HEK293T (cell line): ENCODE measurements at regions not wholly inside any gene's neighbourhood (a gene's known extent, or its start where the extent isn't known, plus 50 kb on each side); places are given as distances from the start of the nearest gene placed in this dataset.

Experiments
- CTCF ChIA-PET: fragments of 350-600 bp; formaldehyde crosslinking; extraction: SDS; loops from one replicate; lab custom pipeline; 2021; ENCODE audit warnings: antibody characterized with exemption, inconsistent platforms; lab: Yijun Ruan, JAX
- POLR2A ChIA-PET: fragments of 350-600 bp; formaldehyde crosslinking; extraction: SDS; loops from one replicate; lab custom pipeline; 2020; ENCODE audit warnings: antibody characterized with exemption, inconsistent platforms; lab: Yijun Ruan, JAX
- DNase-seq: peaks from one replicate; pipeline ENCODE4 v3.0.0; 2012; ENCODE audit warnings: mixed read lengths; ENCODE audit errors: extremely low spot score
- ARNT ChIP-seq: fragments of 450-650 bp; IDR thresholded peaks from 2 replicates; pipeline ENCODE4 v1.6.1; 2017; ENCODE audit warnings: mild to moderate bottlenecking
- BHLHE40 ChIP-seq: fragments of 450-650 bp; IDR thresholded peaks from 2 replicates; pipeline ENCODE4 v1.6.1; 2016; ENCODE audit warnings: mild to moderate bottlenecking, moderate library complexity, borderline replicate concordance
- CTBP1 ChIP-seq: fragments of 450-650 bp; IDR thresholded peaks from 2 replicates; pipeline ENCODE4 v1.6.1; 2016; ENCODE audit warnings: borderline replicate concordance
- ELF4 ChIP-seq: fragments of 450-650 bp; IDR thresholded peaks from 2 replicates; pipeline ENCODE4 v1.6.1; 2017; ENCODE audit warnings: antibody characterized with exemption
- FOXA1 ChIP-seq: fragments of 450-650 bp; IDR thresholded peaks from 2 replicates; pipeline ENCODE4 v1.6.1; 2016; ENCODE audit warnings: mild to moderate bottlenecking
- FOXK2 ChIP-seq: fragments of 450-650 bp; IDR thresholded peaks from 2 replicates; pipeline ENCODE4 v1.6.1; 2016; ENCODE audit warnings: mild to moderate bottlenecking
- FOXM1 ChIP-seq: fragments of 450-650 bp; IDR thresholded peaks from 2 replicates; pipeline ENCODE4 v1.6.1; 2017; ENCODE audit warnings: mild to moderate bottlenecking, borderline replicate concordance
- HDGF ChIP-seq: fragments of 450-650 bp; IDR thresholded peaks from 2 replicates; pipeline ENCODE4 v1.6.1; 2017; ENCODE audit warnings: antibody characterized with exemption, borderline replicate concordance
- L3MBTL2 ChIP-seq: fragments of 450-650 bp; conservative IDR thresholded peaks from 2 replicates; pipeline ENCODE4 v1.6.1; 2016; ENCODE audit warnings: mild to moderate bottlenecking
- LEF1 ChIP-seq: fragments of 450-650 bp; IDR thresholded peaks from 2 replicates; pipeline ENCODE4 v1.6.1; 2017; ENCODE audit warnings: mild to moderate bottlenecking, borderline replicate concordance
- NFRKB ChIP-seq: fragments of 450-650 bp; IDR thresholded peaks from 2 replicates; pipeline ENCODE4 v1.6.1; 2016; ENCODE audit warnings: mild to moderate bottlenecking, moderate library complexity
- SP1 ChIP-seq: fragments of 450-650 bp; IDR thresholded peaks from 2 replicates; pipeline ENCODE4 v1.6.1; 2017
- SUZ12 ChIP-seq: fragments of 450-650 bp; IDR thresholded peaks from 2 replicates; pipeline ENCODE4 v1.6.1; 2016; ENCODE audit warnings: mild to moderate bottlenecking
- TARDBP ChIP-seq: fragments of 450-650 bp; IDR thresholded peaks from 2 replicates; pipeline ENCODE4 v1.6.1; 2016
- ZNF384 ChIP-seq: fragments of 450-650 bp; IDR thresholded peaks from 2 replicates; pipeline ENCODE4 v1.6.1; 2016
- TF ChIP-seq, protein P1 (sequence below): fragments of 450-650 bp; IDR thresholded peaks from 2 replicates; pipeline ENCODE4 v1.6.1; 2016

DNA sequence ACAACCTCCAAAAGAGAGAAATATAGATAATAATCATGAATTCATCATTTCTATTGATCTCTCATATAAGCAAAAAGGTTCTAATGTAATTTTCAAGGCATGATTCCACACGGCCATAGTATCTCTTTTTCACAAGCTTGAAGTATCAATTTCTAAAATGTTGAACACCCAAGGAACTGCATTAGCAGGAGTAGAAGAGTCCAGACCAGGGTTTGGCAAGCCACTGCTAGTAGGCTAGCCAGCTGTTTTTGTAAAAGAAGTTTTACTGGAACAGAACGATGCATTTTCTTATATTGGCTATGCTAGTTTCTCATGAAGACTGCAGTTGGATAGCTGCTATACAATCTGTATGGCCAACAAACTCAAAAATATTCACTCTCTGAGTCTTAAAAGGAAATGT is 481.5 kb upstream of the MIR17HG start:
- DNase-seq: no peak
- TF ChIP-seq HDGF (no peak), ELF4 (no peak), FOXM1 (no peak), SUZ12 (no peak), LEF1 (no peak), L3MBTL2 (no peak), FOXK2 (no peak), FOXA1 (no peak), ARNT (no peak), NFRKB (no peak), SP1 (no peak), TARDBP (no peak), ZNF384 (no peak), CTBP1 (no peak)
- TF ChIP-seq, protein P1, sequence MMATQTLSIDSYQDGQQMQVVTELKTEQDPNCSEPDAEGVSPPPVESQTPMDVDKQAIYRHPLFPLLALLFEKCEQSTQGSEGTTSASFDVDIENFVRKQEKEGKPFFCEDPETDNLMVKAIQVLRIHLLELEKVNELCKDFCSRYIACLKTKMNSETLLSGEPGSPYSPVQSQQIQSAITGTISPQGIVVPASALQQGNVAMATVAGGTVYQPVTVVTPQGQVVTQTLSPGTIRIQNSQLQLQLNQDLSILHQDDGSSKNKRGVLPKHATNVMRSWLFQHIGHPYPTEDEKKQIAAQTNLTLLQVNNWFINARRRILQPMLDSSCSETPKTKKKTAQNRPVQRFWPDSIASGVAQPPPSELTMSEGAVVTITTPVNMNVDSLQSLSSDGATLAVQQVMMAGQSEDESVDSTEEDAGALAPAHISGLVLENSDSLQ: no peak
- POLR2A ChIA-PET: no interaction called here
- CTCF ChIA-PET: interaction anchor here (0.8 to 0.9 kb wide), 3 partner anchors 150 to 176 kb away, joined by 3 read pairs; no protein-coding TSS in a partner anchor

DNA sequence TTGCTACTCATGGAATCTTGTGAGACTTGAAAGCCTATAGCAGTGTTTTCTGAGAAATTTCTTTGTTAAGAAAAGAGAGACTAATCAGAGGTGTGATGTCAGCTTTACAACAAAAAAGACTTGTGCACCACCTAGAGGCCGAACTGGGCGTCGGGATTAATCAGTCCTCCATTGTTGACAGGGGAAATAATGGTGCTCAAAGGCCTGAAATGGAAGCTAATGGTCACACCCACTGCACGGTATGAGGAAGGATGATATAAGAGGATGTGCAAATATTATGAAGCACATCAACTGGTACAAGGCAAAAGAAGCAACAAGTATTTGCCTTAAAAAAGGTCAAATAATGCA is 480.2 kb upstream of the MIR17HG start:
- ChIA-PET CTCF (interaction anchor here (0.6 to 1.3 kb wide), 15 partner anchors 9 to 930 kb away, joined by 3 to 8 read pairs (median 3); no protein-coding TSS in a partner anchor), POLR2A (no interaction called here)

DNA sequence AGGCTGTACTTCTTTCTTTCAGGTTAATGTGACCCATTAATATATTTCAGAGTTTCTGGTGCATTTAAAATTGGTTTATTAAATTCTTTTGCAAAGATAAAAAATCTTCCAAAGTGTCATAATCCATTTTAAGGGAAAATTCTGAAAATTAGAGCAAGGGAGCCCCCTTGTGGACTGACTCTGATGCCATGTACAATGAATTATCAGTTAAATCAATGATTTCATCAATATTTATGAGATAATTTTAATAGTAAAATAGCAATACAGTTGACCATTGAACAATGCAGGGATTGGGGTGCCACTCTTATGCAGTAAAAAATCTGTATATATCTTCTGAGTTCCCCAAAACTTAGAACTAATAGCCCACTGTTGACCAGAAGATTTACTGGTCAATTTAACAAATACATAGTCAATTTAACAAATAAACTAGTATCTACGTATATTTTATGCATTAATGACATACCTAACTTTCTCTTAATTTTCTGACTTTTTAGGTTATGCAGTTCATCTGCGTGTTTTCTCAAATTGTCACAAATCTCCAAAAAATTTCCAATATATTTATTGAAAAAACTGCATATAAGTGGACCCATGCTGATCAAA is 479.1 kb upstream of the MIR17HG start:
- ChIA-PET POLR2A (no interaction called here), CTCF (no interaction called here)
- no peak for DNase-seq
- no peak for TF ChIP-seq SP1
- TF ChIP-seq TARDBP: no peak
- no peak for TF ChIP-seq FOXA1
- no peak for TF ChIP-seq SUZ12
- no peak for TF ChIP-seq HDGF
- no peak for TF ChIP-seq ARNT
- no peak for TF ChIP-seq NFRKB
- no peak for TF ChIP-seq FOXK2
- TF ChIP-seq CTBP1: no peak
- TF ChIP-seq BHLHE40: no peak
- TF ChIP-seq ELF4: no peak
- TF ChIP-seq, protein P1: no peak
- no peak for TF ChIP-seq FOXM1
- no peak for TF ChIP-seq ZNF384
- no peak for TF ChIP-seq LEF1
- no peak for TF ChIP-seq L3MBTL2

More for the DNA sequence above, 480.2 kb upstream of the MIR17HG start:
- DNase-seq: peak; percentile 78
- TF ChIP-seq, protein P1: peak; percentile 46
- TF ChIP-seq LEF1: no peak

DNA sequence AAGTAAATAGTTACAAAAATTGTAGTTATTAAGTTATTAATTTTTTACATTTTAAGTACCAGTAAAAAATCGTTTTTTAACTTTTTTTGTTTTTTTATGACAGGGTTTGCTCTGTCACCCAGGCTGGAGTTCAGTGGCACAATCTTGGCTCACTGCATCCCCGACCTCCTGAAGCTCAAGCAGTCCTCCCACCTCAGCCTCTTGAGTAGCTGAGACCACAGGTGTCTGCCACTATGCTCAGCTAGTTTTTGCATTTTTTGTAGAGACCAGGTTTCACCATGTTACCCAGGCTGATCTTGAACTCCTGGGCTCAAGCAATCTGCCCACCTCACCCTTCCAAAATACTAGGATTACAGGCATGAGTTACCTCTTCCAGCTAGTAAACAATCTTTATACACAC is 477.9 kb upstream of the MIR17HG start:
- CTCF ChIA-PET: interaction anchor here (0.9 to 1.4 kb wide), 2 partner anchors 99 to 148 kb away, joined by 5 read pairs; no protein-coding TSS in a partner anchor
- POLR2A ChIA-PET: no interaction called here
- no peak for TF ChIP-seq L3MBTL2
- DNase-seq: no peak

DNA sequence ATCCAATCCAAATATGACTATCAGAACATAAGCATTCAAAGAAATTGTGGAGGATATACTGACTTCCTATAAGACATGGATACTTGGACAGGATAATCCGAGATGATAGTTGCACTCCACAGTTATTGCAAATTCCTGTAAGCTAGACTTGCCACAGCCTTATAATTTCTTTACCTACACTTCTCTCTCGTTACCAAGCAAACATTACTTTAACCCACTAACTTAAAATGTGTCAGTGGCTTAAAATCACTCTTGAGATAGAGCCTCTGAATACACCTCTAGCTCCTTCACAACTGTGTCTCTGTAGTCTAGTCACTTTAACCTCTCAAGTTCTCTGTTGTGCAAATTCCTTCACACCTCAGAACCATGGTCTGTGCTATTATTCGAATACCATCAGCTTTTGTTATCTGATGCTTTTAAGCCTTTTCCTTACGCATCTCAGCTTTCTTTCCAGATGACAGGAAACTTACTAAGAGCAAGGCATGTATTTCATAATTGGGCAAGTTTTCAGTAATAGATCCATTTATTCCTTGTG is 474.9 kb upstream of the MIR17HG start:
- TF ChIP-seq ZNF384: no peak
- no peak for TF ChIP-seq FOXM1
- no peak for TF ChIP-seq SP1
- TF ChIP-seq ELF4: no peak
- no peak for TF ChIP-seq BHLHE40
- TF ChIP-seq, protein P1: no peak
- no peak for TF ChIP-seq SUZ12
- no peak for TF ChIP-seq FOXA1
- no peak for TF ChIP-seq HDGF
- no peak for TF ChIP-seq FOXK2
- TF ChIP-seq NFRKB: no peak
- TF ChIP-seq ARNT: no peak
- TF ChIP-seq L3MBTL2: no peak
- TF ChIP-seq LEF1: no peak
- POLR2A ChIA-PET: no interaction called here
- DNase-seq: no peak
- CTCF ChIA-PET: interaction anchor here (1.0 kb wide), 1 partner anchor 175 kb away, joined by 3 read pairs; no protein-coding TSS in a partner anchor

DNA sequence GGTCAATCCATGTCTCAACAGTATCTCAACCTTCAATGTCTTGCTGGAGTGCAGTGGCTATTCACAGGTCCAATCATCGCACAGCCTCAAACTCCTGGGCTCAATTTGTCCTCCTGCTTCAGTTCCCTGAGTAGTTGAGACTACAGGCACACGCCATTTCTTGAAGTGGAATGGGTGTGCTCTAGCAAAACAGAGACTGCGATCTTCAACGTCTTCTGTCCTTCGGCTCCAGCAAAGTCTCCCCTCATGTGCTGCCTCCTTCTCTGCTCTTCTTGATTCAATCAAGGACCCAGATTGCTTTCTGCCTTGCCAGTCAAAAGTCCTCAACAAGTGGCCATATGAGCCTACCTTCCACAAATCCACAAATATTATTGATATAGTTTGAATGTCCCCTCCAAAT is 466.7 kb upstream of the MIR17HG start:
- CTCF ChIA-PET: no interaction called here
- POLR2A ChIA-PET: no interaction called here
- TF ChIP-seq SUZ12 (no peak), FOXA1 (no peak), FOXM1 (no peak), ELF4 (no peak), L3MBTL2 (no peak), BHLHE40 (no peak), HDGF (no peak), LEF1 (no peak), FOXK2 (no peak), ZNF384 (no peak), SP1 (no peak)
- TF ChIP-seq, protein P1: no peak
- no peak for DNase-seq
